NK-92 treated with Interleukin-12 subunit alpha and Interleukin-12 subunit beta, amount 100 ng/mL, for 24 hours (cell line): ENCODE measurements at regions not wholly inside any gene's neighbourhood (a gene's known extent, or its start where the extent isn't known, plus 50 kb on each side); places are given as distances from the start of the nearest gene placed in this dataset.
"Not testable (repeated sequence)": the region's sequence is repeated elsewhere in the genome, so short reads cannot be mapped to it uniquely, and the experiment has no call there.

Source experiments
- DNase-seq: peaks from one replicate; lab custom pipeline; 2025; lab: John Stamatoyannopoulos, UW

DNA sequence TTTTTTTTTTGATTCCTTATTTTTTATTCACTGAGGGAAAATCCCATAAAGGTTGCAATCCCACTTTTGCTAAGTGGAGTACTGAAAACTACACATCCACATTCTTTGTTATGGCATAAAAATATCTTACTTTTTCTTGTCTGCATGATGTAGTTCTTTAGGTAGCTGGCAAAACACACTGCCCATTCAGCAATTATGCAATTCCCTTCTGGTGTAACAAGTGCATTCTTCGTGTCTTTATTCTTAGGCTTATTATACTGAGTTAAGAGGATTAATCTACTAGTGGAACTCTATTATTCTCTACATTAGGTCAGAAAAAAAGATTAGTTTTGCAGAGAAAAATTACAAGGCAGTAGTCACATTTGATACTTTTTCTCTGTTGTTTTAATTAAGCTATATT, 403.8 kb upstream of the GBE1 start:
- DNase-seq, result no peak

- DNase-seq, result no peak
Observed at GRCh38 chr3:82163907-82164520, 402.6 kb upstream of the GBE1 start.

DNA sequence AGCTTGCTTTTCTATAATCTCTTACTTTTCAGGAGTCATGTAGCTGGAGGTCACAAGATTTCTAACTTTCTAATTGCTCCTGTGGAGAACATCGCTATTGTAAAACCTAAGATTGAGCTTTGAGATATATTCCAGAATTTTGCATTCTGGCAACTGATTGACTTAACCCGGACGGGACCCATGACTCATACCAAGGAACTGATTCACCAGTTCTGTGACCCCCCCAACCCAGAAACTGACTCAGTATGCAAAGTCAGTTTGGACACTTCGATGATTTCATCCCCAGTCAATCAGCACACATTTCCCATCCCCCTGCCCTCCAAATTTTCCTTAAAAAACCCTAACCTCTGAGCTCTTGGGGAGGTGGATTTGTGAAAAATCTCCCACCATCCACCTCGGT, 396.5 kb upstream of the GBE1 start:
- peak; percentile 9 for DNase-seq

DNA sequence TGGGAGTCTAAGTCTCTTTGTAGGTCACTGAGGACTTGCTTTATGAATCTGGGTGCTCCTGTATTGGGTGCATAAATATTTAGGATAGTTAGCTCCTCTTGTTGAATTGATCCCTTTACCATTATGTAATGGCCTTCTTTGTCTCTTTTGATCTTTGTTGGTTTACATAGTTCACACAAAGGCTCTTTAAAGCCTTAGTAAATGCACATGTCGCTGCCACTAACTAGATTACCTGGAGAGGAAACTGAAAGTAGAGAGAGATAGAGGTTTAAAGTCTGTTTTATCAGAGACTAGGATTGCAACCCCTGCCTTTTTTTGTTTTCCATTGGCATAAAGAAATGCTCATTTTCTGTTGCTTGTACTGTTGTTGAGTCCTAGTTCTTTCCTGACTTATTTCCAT, 392.4 kb upstream of the GBE1 start:
- DNase-seq, result not testable (repeated sequence)

- no peak for DNase-seq
Observed at GRCh38 chr3:82145742-82146141, 384.3 kb upstream of the GBE1 start.

DNA sequence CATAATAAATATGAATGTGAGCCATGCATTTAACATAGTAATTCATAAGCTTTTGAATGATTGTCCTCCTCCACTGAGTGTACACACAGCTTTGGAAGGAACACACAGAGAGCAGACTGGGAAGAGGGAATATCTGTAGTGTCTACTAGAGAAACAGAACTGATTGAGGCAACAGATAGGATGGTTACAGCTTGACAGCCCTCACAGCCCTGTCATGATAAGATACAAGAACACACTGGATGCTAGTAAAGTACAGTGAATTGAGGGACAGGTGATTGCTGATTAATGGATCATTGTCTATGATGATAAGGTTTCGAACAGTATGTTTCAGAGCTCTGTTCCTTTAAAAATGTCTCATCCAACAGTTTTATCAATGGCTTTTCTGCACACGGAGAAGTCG, 383.4 kb upstream of the GBE1 start:
- no peak for DNase-seq

- DNase-seq, result no peak
Observed at GRCh38 chr3:82143661-82144412, 382.4 kb upstream of the GBE1 start.

DNA sequence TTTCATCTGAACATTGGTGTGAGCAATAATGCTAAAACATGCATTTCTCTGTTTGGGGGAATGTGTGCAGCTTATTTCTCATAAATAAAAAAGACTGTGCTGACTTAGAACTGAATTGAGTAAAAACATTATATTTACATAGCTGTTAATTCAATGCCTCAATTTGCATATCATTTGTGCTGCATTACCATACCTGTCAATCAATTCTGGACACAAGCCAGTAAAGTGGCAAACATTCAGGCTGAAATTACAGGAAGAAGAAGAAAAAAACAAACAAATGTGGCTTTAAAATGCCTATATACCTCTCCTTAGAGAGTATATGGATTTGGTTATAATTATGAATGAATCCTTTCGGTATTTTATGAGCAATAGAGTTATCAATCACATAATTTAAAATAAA, 380.1 kb upstream of the GBE1 start:
- no peak for DNase-seq

- DNase-seq, result no peak
Observed at GRCh38 chr3:82137861-82138260, 376.4 kb upstream of the GBE1 start.

DNA sequence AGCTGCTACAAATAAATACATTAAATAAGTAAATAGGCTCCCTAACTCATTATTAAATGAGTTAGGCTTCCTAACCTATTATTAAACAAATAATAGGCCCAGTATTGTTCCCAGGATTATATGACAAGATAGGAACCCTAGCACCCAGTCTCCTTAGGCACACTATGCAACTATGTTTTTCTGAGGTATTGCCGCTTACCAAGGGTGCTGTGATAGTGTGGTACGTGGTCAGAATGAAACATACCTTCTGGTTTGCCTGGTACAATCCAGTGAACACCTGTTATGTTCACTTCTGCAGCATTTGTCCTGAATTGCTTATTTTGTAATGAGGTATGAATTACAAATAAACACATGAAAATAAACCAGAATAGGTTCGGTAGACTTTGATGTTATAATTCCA, 375.6 kb upstream of the GBE1 start:
- no peak for DNase-seq

DNA sequence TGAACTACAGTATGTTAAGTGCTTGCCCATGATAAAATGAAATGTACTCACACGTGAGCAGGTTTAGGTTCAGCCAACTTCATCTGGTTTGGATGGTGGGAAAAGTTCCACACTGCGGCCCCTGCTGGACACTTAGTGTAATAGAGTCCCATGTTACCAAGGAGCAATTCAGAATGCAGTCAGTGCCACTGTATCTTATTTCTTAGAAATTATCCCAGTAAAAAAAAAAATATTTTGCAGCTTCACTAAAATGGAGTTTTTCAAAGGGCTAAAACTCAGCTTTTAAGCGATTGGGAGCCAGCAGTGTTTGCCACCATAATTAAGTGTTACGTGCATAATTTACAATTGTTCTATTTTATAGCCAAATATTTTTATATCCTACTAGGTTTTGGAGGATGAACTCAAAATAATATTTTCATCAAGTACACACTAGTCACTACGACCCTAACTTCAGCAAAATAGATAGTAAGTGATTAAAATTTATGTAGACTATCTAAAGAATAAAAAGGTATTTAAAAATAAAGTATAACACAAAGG, 371.7 kb upstream of the GBE1 start:
- peak; percentile 3 for DNase-seq

GRCh38 chr3:82132210-82133069, 371.0 kb upstream of the GBE1 start:
- DNase-seq, result no peak

GRCh38 chr3:82130046-82130445, 368.6 kb upstream of the GBE1 start:
- no peak for DNase-seq

GRCh38 chr3:82129221-82129801, 367.9 kb upstream of the GBE1 start:
- no peak for DNase-seq

DNA sequence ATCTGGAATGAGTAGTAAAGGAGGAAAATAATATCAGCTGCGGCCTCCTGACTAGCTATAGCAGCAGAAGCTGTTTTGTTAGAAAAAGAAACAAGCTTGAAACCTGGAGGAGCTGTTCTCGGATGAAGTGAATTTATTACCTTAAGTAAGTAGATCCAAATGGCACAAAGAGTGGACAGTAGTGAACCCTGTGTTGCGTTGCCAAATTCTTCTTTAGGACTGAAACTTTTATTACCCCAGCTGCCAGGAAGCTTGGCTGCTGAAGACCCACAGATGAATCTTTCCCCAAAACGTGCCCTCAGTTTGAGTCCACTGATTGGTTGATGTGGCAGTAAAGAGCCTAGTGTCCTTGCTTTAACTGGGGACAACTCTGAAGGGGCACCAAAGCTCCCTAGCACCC, 366.8 kb upstream of the GBE1 start:
- no peak for DNase-seq

GRCh38 chr3:82122554-82123345, 361.3 kb upstream of the GBE1 start:
- no peak for DNase-seq

GRCh38 chr3:82114589-82114988, 353.1 kb upstream of the GBE1 start:
- no peak for DNase-seq

GRCh38 chr3:82110721-82111120, 349.3 kb upstream of the GBE1 start:
- DNase-seq, result not testable (repeated sequence)

DNA sequence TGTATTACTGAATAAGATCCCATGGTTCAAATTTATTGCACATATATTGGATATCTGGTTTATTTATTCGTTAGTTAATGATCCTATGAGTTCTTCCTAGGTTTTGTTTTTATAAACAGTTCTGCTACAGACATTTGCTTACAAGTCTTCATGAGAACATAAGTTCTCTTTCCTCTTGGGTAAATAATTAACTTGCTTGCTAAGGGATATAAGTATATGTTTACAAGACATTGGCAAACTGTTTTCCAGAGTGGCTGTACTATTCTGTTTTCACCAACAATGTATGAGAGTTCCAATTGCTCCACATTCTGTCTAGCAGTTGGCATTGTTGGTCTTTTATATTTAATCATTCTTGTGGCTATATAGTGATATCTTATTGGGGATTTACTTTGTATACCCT, 341.8 kb upstream of the GBE1 start:
- DNase-seq, result no peak

- no peak for DNase-seq
Observed at GRCh38 chr3:82100378-82100777, 338.9 kb upstream of the GBE1 start.

DNA sequence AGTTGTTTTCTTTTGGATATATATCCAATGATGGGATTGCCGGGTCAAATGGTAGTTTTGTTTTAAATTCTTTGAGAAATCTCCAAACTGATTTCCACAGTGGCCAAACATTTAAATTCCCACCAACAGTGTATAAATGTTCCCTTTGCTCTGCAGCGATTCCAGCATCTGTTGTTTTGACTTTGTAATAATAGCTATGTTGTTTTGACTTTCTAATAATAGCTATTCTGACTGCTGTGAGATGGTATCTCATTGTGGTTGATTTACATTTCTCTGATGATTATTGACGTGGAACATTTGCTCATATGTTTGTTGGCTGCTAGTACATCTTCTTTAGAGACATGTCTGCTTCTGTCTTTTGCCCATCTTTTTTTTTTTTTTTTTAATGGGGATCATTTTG, 332.2 kb upstream of the GBE1 start:
- DNase-seq, result no peak

- DNase-seq, result no peak
Observed at GRCh38 chr3:82088749-82089148, 327.3 kb upstream of the GBE1 start.
